H1 (cell line): ENCODE measurements at regions not wholly inside any gene's neighbourhood (a gene's known extent, or its start where the extent isn't known, plus 50 kb on each side); places are given as distances from the start of the nearest gene placed in this dataset.

ENCODE experiments used
- POLR2A ChIP-seq, 2 experiments: IDR thresholded peaks; 1 replicate in 1 of 2; 2 replicates in 1 of 2; pipeline ENCODE4 v1.6.1; 2011; ENCODE audit warnings: low read depth in 2 of 2, low read length in 2 of 2, mild to moderate bottlenecking in 2 of 2; ENCODE audit errors: control extremely low read depth in 1 of 2
- SIN3A ChIP-seq, 2 experiments: IDR thresholded peaks in 1 of 2; conservative IDR thresholded peaks in 1 of 2; 2 replicates each; pipeline ENCODE4 v1.6.1; 2011 to 2012; ENCODE audit warnings: low read length in 2 of 2, improper control_type of control experiment in 1 of 2, low read depth in 1 of 2, mild to moderate bottlenecking in 1 of 2
- TAF1 ChIP-seq: IDR thresholded peaks from 2 replicates; pipeline ENCODE4 v1.6.1; 2011; ENCODE audit warnings: mild to moderate bottlenecking, low read depth, low read length
- TF ChIP-seq, protein P1 (sequence below): IDR thresholded peaks from 2 replicates; pipeline ENCODE4 v1.6.1; 2011; ENCODE audit warnings: low read length, improper control_type of control experiment

DNA sequence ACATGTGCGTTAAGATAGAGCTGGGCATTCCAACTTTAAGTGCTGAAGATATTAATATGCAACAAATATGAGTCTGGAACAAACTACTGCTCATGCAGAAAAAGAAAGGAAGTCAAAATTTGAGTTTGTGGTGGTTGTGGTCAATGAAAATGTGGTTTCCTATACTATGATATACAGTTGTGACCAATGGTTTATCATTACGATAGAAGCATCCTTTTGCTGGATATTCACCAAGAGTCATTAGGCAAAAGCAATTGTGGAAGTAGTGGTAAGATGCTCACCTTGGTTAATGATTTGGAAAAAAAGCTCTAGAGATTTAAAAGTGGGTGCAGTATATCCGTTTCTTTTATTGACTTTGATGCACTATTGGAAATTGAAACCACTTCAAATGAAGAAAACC lies 1007.0 kb downstream of the NR2F1-AS1 start:
- TF ChIP-seq POLR2A (IDR thresholded peaks at IDR 0.05; ENCODE audit: control extremely low read depth in 1 of 2, low read depth in 2 of 2, low read length in 2 of 2) = no peak
- TF ChIP-seq, protein P1, sequence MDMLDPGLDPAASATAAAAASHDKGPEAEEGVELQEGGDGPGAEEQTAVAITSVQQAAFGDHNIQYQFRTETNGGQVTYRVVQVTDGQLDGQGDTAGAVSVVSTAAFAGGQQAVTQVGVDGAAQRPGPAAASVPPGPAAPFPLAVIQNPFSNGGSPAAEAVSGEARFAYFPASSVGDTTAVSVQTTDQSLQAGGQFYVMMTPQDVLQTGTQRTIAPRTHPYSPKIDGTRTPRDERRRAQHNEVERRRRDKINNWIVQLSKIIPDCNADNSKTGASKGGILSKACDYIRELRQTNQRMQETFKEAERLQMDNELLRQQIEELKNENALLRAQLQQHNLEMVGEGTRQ = no peak
- TF ChIP-seq TAF1 = no peak
- no peak for TF ChIP-seq SIN3A (conservative IDR thresholded peaks at IDR 0.05 in 1 of 2, IDR thresholded peaks at IDR 0.05 in 1 of 2; ENCODE audit: low read depth in 1 of 2, low read length in 2 of 2)
